ENCODE measurements at regions not wholly inside any gene's neighbourhood (a gene's known extent, or its start where the extent isn't known, plus 50 kb on each side); places are given as distances from the start of the nearest gene placed in this dataset.
A peak's percentile ranks its signal among the peaks of the same experiment; 100 is the strongest.

GRCh38 chr16:86050591-86051367, 151.8 kb downstream of the IRF8 start:
- 53% methylated on average over 4 of the region's 18 CpGs for WGBS (ENCODE audit: insufficient coverage, low coverage, low lambda C conversion rate, missing lambda C conversion rate)

GRCh38 chr16:86051368-86052114, 152.6 kb downstream of the IRF8 start:
- intact Hi-C loops (cut with DNase I), result no loop called here
- Histone ChIP-seq H3K36me3 (no peaks in the 10 kb centered on the region), H3K9me3 (no peaks in the 10 kb centered on the region), H3K4me1 (no peaks in the 10 kb centered on the region), H3K27me3 (no peaks in the 10 kb centered on the region), H3K27ac (no peak overlapping the region), H3K4me3 (no peak overlapping the region)
- TF ChIP-seq POLR2A (IDR thresholded peaks at IDR 0.05) (no peak), CTCF (IDR thresholded peaks at IDR 0.05) (no peak)
- 55% methylated on average over 10 of the region's 20 CpGs for WGBS (ENCODE audit: insufficient coverage, low coverage, low lambda C conversion rate, missing lambda C conversion rate)
- DNase-seq (peak in 1 of 3 donors; percentile 31), ATAC-seq (no peak)

More at GRCh38 chr16:86050591-86051367, 151.8 kb downstream of the IRF8 start:
- H3K36me3 ChIP-seq, result no peaks in the 10 kb centered on the region
- intact Hi-C loops (cut with DNase I), result no loop called here
- peak in 1 of 3 donors; percentile 19 for DNase-seq
- no peak overlapping the region for H3K4me3 ChIP-seq
- H3K4me1 ChIP-seq, result no peaks in the 10 kb centered on the region
- no peak for ATAC-seq
- no peak for TF ChIP-seq CTCF (IDR thresholded peaks at IDR 0.05)
- no peak for TF ChIP-seq POLR2A (IDR thresholded peaks at IDR 0.05)
- no peak overlapping the region for H3K27ac ChIP-seq
- H3K27me3 ChIP-seq, result no peaks in the 10 kb centered on the region
- H3K9me3 ChIP-seq, result no peaks in the 10 kb centered on the region

GRCh38 chr16:86052115-86052670, 153.2 kb downstream of the IRF8 start:
- Histone ChIP-seq H3K9me3 (no peaks in the 10 kb centered on the region), H3K27ac (no peak overlapping the region), H3K36me3 (no peaks in the 10 kb centered on the region), H3K4me3 (no peak overlapping the region), H3K27me3 (no peaks in the 10 kb centered on the region), H3K4me1 (no peaks in the 10 kb centered on the region)
- DNase-seq (peak in 1 of 3 donors; percentile 43), ATAC-seq (no peak)
- intact Hi-C loops (cut with DNase I), result no loop called here
- TF ChIP-seq POLR2A (IDR thresholded peaks at IDR 0.05) (no peak), CTCF (IDR thresholded peaks at IDR 0.05) (no peak)
- WGBS (ENCODE audit: insufficient coverage, low coverage, low lambda C conversion rate, missing lambda C conversion rate), result 66% methylated on average over 4 of the region's 15 CpGs

- intact Hi-C loops (cut with DNase I), result no loop called here
- no peak for TF ChIP-seq POLR2A (IDR thresholded peaks at IDR 0.05)
- TF ChIP-seq CTCF (IDR thresholded peaks at IDR 0.05), result no peak
- H3K27me3 ChIP-seq, result no peaks in the 10 kb centered on the region
- H3K4me3 ChIP-seq, result no peak overlapping the region
- H3K9me3 ChIP-seq, result no peaks in the 10 kb centered on the region
- WGBS (ENCODE audit: insufficient coverage, low coverage, low lambda C conversion rate, missing lambda C conversion rate), result 77% methylated on average over 3 of the region's 6 CpGs
- DNase-seq (peak in 1 of 3 donors; percentile 27), ATAC-seq (no peak)
- H3K36me3 ChIP-seq, result no peaks in the 10 kb centered on the region
- H3K4me1 ChIP-seq, result no peaks in the 10 kb centered on the region
- H3K27ac ChIP-seq, result no peak overlapping the region
Measured at GRCh38 chr16:86052926-86053325, 154.0 kb downstream of the IRF8 start.
